ENCODE measurements at regions not wholly inside any gene's neighbourhood (a gene's known extent, or its start where the extent isn't known, plus 50 kb on each side); places are given as distances from the start of the nearest gene placed in this dataset.
A peak's percentile ranks its signal among the peaks of the same experiment; 100 is the strongest.

GRCh38 chr2:12340164-12340563, 376.6 kb upstream of the TRIB2 start:
- H3K4me3 ChIP-seq (ENCODE audit: low read depth in 1 of 3, low read length in 3 of 3) = no peak overlapping the region
- no peak for DNase-seq
- no peaks in the 10 kb centered on the region for H3K27me3 ChIP-seq (ENCODE audit: control insufficient read depth in 3 of 3, insufficient read depth in 3 of 3, low read length in 3 of 3)
- H3K36me3 ChIP-seq (ENCODE audit: control insufficient read depth in 3 of 3, insufficient read depth in 2 of 3, low read depth in 1 of 3, low read length in 3 of 3) = no peaks in the 10 kb centered on the region
- no peak overlapping the region for H3K27ac ChIP-seq (ENCODE audit: low read depth in 1 of 3, low read length in 2 of 3)
- no peak for FAIRE-seq
- no peaks in the 10 kb centered on the region for H3K4me1 ChIP-seq (ENCODE audit: control insufficient read depth in 3 of 3, insufficient read depth in 2 of 3, low read depth in 1 of 3, low read length in 2 of 3)
- no peaks in the 10 kb centered on the region for H3K9me3 ChIP-seq (ENCODE audit: control insufficient read depth in 2 of 2, insufficient read depth in 1 of 2, low read depth in 1 of 2, low read length in 1 of 2)
- WGBS, 3 donors = 58 to 67% (median 65%) methylated on average over 4 of the region's 4 CpGs

GRCh38 chr2:12341215-12341614, 375.5 kb upstream of the TRIB2 start:
- H3K9me3 ChIP-seq (ENCODE audit: control insufficient read depth in 2 of 2, insufficient read depth in 1 of 2, low read depth in 1 of 2, low read length in 1 of 2) = no peaks in the 10 kb centered on the region
- FAIRE-seq = no peak
- 73 to 87% (median 73%) methylated on average over 1 of the region's 1 CpG for WGBS, 3 donors
- no peak for DNase-seq
- no peaks in the 10 kb centered on the region for H3K4me1 ChIP-seq (ENCODE audit: control insufficient read depth in 3 of 3, insufficient read depth in 2 of 3, low read depth in 1 of 3, low read length in 2 of 3)
- H3K4me3 ChIP-seq (ENCODE audit: low read depth in 1 of 3, low read length in 3 of 3) = no peak overlapping the region
- H3K36me3 ChIP-seq (ENCODE audit: control insufficient read depth in 3 of 3, insufficient read depth in 2 of 3, low read depth in 1 of 3, low read length in 3 of 3) = no peaks in the 10 kb centered on the region
- H3K27me3 ChIP-seq (ENCODE audit: control insufficient read depth in 3 of 3, insufficient read depth in 3 of 3, low read length in 3 of 3) = no peaks in the 10 kb centered on the region
- no peak overlapping the region for H3K27ac ChIP-seq (ENCODE audit: low read depth in 1 of 3, low read length in 2 of 3)

- peak in 1 of 2 donors; percentile 5 for DNase-seq
Measured at GRCh38 chr2:12341920-12342319, 374.8 kb upstream of the TRIB2 start.

GRCh38 chr2:12343141-12343540, 373.6 kb upstream of the TRIB2 start:
- Histone ChIP-seq H3K4me3 (ENCODE audit: low read depth in 1 of 3, low read length in 3 of 3) (no peak overlapping the region), H3K9me3 (ENCODE audit: control insufficient read depth in 2 of 2, insufficient read depth in 1 of 2, low read depth in 1 of 2, low read length in 1 of 2) (no peaks in the 10 kb centered on the region), H3K4me1 (ENCODE audit: control insufficient read depth in 3 of 3, insufficient read depth in 2 of 3, low read depth in 1 of 3, low read length in 2 of 3) (no peaks in the 10 kb centered on the region), H3K36me3 (ENCODE audit: control insufficient read depth in 3 of 3, insufficient read depth in 2 of 3, low read depth in 1 of 3, low read length in 3 of 3) (no peaks in the 10 kb centered on the region), H3K27ac (ENCODE audit: low read depth in 1 of 3, low read length in 2 of 3) (no peak overlapping the region), H3K27me3 (ENCODE audit: control insufficient read depth in 3 of 3, insufficient read depth in 3 of 3, low read length in 3 of 3) (no peaks in the 10 kb centered on the region)
- FAIRE-seq (no peak), DNase-seq (no peak)
- 81 to 88% (median 86%) methylated on average over 5 of the region's 5 CpGs for WGBS, 3 donors

More at GRCh38 chr2:12341920-12342319, 374.8 kb upstream of the TRIB2 start:
- Histone ChIP-seq H3K36me3 (ENCODE audit: control insufficient read depth in 3 of 3, insufficient read depth in 2 of 3, low read depth in 1 of 3, low read length in 3 of 3) (no peaks in the 10 kb centered on the region), H3K27me3 (ENCODE audit: control insufficient read depth in 3 of 3, insufficient read depth in 3 of 3, low read length in 3 of 3) (no peaks in the 10 kb centered on the region), H3K9me3 (ENCODE audit: control insufficient read depth in 2 of 2, insufficient read depth in 1 of 2, low read depth in 1 of 2, low read length in 1 of 2) (no peaks in the 10 kb centered on the region), H3K27ac (ENCODE audit: low read depth in 1 of 3, low read length in 2 of 3) (no peak overlapping the region), H3K4me3 (ENCODE audit: low read depth in 1 of 3, low read length in 3 of 3) (no peak overlapping the region), H3K4me1 (ENCODE audit: control insufficient read depth in 3 of 3, insufficient read depth in 2 of 3, low read depth in 1 of 3, low read length in 2 of 3) (no peaks in the 10 kb centered on the region)
- FAIRE-seq = no peak
- 67 to 77% (median 70%) methylated on average over 3 of the region's 3 CpGs for WGBS, 3 donors

GRCh38 chr2:12347066-12347493, 369.7 kb upstream of the TRIB2 start:
- Histone ChIP-seq H3K4me1 (ENCODE audit: control insufficient read depth in 3 of 3, insufficient read depth in 2 of 3, low read depth in 1 of 3, low read length in 2 of 3) (no peaks in the 10 kb centered on the region), H3K27me3 (ENCODE audit: control insufficient read depth in 3 of 3, insufficient read depth in 3 of 3, low read length in 3 of 3) (no peaks in the 10 kb centered on the region), H3K9me3 (ENCODE audit: control insufficient read depth in 2 of 2, insufficient read depth in 1 of 2, low read depth in 1 of 2, low read length in 1 of 2) (no peaks in the 10 kb centered on the region), H3K27ac (ENCODE audit: low read depth in 1 of 3, low read length in 2 of 3) (no peak overlapping the region), H3K36me3 (ENCODE audit: control insufficient read depth in 3 of 3, insufficient read depth in 2 of 3, low read depth in 1 of 3, low read length in 3 of 3) (no peaks in the 10 kb centered on the region), H3K4me3 (ENCODE audit: low read depth in 1 of 3, low read length in 3 of 3) (no peak overlapping the region)
- FAIRE-seq (no peak), DNase-seq (no peak)
- WGBS, 3 donors = 61 to 67% (median 63%) methylated on average over 4 of the region's 4 CpGs

GRCh38 chr2:12348216-12348615, 368.5 kb upstream of the TRIB2 start:
- Histone ChIP-seq H3K4me3 (ENCODE audit: low read depth in 1 of 3, low read length in 3 of 3) (no peak overlapping the region), H3K9me3 (ENCODE audit: control insufficient read depth in 2 of 2, insufficient read depth in 1 of 2, low read depth in 1 of 2, low read length in 1 of 2) (no peaks in the 10 kb centered on the region), H3K4me1 (ENCODE audit: control insufficient read depth in 3 of 3, insufficient read depth in 2 of 3, low read depth in 1 of 3, low read length in 2 of 3) (no peaks in the 10 kb centered on the region), H3K27me3 (ENCODE audit: control insufficient read depth in 3 of 3, insufficient read depth in 3 of 3, low read length in 3 of 3) (no peaks in the 10 kb centered on the region), H3K36me3 (ENCODE audit: control insufficient read depth in 3 of 3, insufficient read depth in 2 of 3, low read depth in 1 of 3, low read length in 3 of 3) (no peaks in the 10 kb centered on the region), H3K27ac (ENCODE audit: low read depth in 1 of 3, low read length in 2 of 3) (no peak overlapping the region)
- FAIRE-seq (no peak), DNase-seq (no peak)
- WGBS, 3 donors = 55 to 73% (median 64%) methylated on average over 3 of the region's 3 CpGs

- Histone ChIP-seq H3K4me3 (ENCODE audit: low read depth in 1 of 3, low read length in 3 of 3) (no peak overlapping the region), H3K27ac (ENCODE audit: low read depth in 1 of 3, low read length in 2 of 3) (no peak overlapping the region), H3K9me3 (ENCODE audit: control insufficient read depth in 2 of 2, insufficient read depth in 1 of 2, low read depth in 1 of 2, low read length in 1 of 2) (no peaks in the 10 kb centered on the region), H3K27me3 (ENCODE audit: control insufficient read depth in 3 of 3, insufficient read depth in 3 of 3, low read length in 3 of 3) (no peaks in the 10 kb centered on the region), H3K4me1 (ENCODE audit: control insufficient read depth in 3 of 3, insufficient read depth in 2 of 3, low read depth in 1 of 3, low read length in 2 of 3) (no peaks in the 10 kb centered on the region), H3K36me3 (ENCODE audit: control insufficient read depth in 3 of 3, insufficient read depth in 2 of 3, low read depth in 1 of 3, low read length in 3 of 3) (no peaks in the 10 kb centered on the region)
- DNase-seq (no peak), FAIRE-seq (no peak)
- 89 to 91% (median 89%) methylated on average over 4 of the region's 4 CpGs for WGBS, 3 donors
Measured at GRCh38 chr2:12350821-12351220, 365.9 kb upstream of the TRIB2 start.

- Histone ChIP-seq H3K27ac (ENCODE audit: low read depth in 1 of 3, low read length in 2 of 3) (no peak overlapping the region), H3K27me3 (ENCODE audit: control insufficient read depth in 3 of 3, insufficient read depth in 3 of 3, low read length in 3 of 3) (no peaks in the 10 kb centered on the region), H3K36me3 (ENCODE audit: control insufficient read depth in 3 of 3, insufficient read depth in 2 of 3, low read depth in 1 of 3, low read length in 3 of 3) (no peaks in the 10 kb centered on the region), H3K4me1 (ENCODE audit: control insufficient read depth in 3 of 3, insufficient read depth in 2 of 3, low read depth in 1 of 3, low read length in 2 of 3) (no peaks in the 10 kb centered on the region), H3K4me3 (ENCODE audit: low read depth in 1 of 3, low read length in 3 of 3) (no peak overlapping the region), H3K9me3 (ENCODE audit: control insufficient read depth in 2 of 2, insufficient read depth in 1 of 2, low read depth in 1 of 2, low read length in 1 of 2) (peaks cover 0 to 3% of the 10 kb centered on the region in 2 donors)
- WGBS, 3 donors = 50 to 62% (median 55%) methylated on average over 1 of the region's 1 CpG
- FAIRE-seq (no peak), DNase-seq (no peak)
Measured at GRCh38 chr2:12352889-12353288, 363.8 kb upstream of the TRIB2 start.

- DNase-seq = no peak
- Histone ChIP-seq H3K4me3 (ENCODE audit: low read depth in 1 of 3, low read length in 3 of 3) (no peak overlapping the region), H3K27me3 (ENCODE audit: control insufficient read depth in 3 of 3, insufficient read depth in 3 of 3, low read length in 3 of 3) (no peaks in the 10 kb centered on the region), H3K9me3 (ENCODE audit: control insufficient read depth in 2 of 2, insufficient read depth in 1 of 2, low read depth in 1 of 2, low read length in 1 of 2) (no peaks in the 10 kb centered on the region), H3K36me3 (ENCODE audit: control insufficient read depth in 3 of 3, insufficient read depth in 2 of 3, low read depth in 1 of 3, low read length in 3 of 3) (no peaks in the 10 kb centered on the region), H3K4me1 (ENCODE audit: control insufficient read depth in 3 of 3, insufficient read depth in 2 of 3, low read depth in 1 of 3, low read length in 2 of 3) (no peaks in the 10 kb centered on the region), H3K27ac (ENCODE audit: low read depth in 1 of 3, low read length in 2 of 3) (no peak overlapping the region)
- 77 to 78% (median 78%) methylated on average over 4 of the region's 4 CpGs for WGBS, 3 donors
- FAIRE-seq = no peak
Measured at GRCh38 chr2:12361506-12361905, 355.2 kb upstream of the TRIB2 start.
